CD14-positive monocyte (primary cell): ENCODE measurements at regions not wholly inside any gene's neighbourhood (a gene's known extent, or its start where the extent isn't known, plus 50 kb on each side); places are given as distances from the start of the nearest gene placed in this dataset.

ENCODE experiments used
- DNase-seq, 3 donors: peaks; one replicate each; pipeline ENCODE4 v3.0.0-alpha.2; 2011 to 2022
- H2AFZ ChIP-seq: 2 replicates; pipeline ENCODE4 v1.6.0; 2012; ENCODE audit warnings: mild to moderate bottlenecking, low read depth, low read length, inconsistent platforms; ENCODE audit not compliant: insufficient read depth, poor library complexity, severe bottlenecking
- H3K27ac ChIP-seq, 2 donors: 1 replicate in 1 of 2; 2 replicates in 1 of 2; pipeline ENCODE4 v1.5.1; 2012 to 2013; ENCODE audit warnings: low read length in 2 of 2, control low read depth in 1 of 2, inconsistent platforms in 1 of 2, low read depth in 1 of 2, mild to moderate bottlenecking in 1 of 2
- H3K27me3 ChIP-seq, 2 donors: one replicate each; pipeline versions ENCODE4 v1.6.0 to v1.6.1; 2011 to 2013; ENCODE audit warnings: low read length in 2 of 2; ENCODE audit not compliant: control insufficient read depth in 2 of 2, insufficient read depth in 2 of 2
- H3K36me3 ChIP-seq, 2 donors: replicated peaks in 1 of 2; 1 replicate in 1 of 2; 2 replicates in 1 of 2; pipeline versions ENCODE4 v1.5.1 to v1.6.1; 2012 to 2013; ENCODE audit warnings: low read length in 2 of 2, control low read depth in 1 of 2, inconsistent platforms in 1 of 2, mild to moderate bottlenecking in 1 of 2; ENCODE audit not compliant: insufficient read depth in 2 of 2, control insufficient read depth in 1 of 2
- H3K4me1 ChIP-seq, 2 donors: 1 replicate in 1 of 2; 2 replicates in 1 of 2; pipeline versions ENCODE4 v1.5.1 to v1.6.1; 2012 to 2013; ENCODE audit warnings: low read length in 2 of 2, control low read depth in 1 of 2, inconsistent platforms in 1 of 2, mild to moderate bottlenecking in 1 of 2, moderate library complexity in 1 of 2; ENCODE audit not compliant: insufficient read depth in 2 of 2, control insufficient read depth in 1 of 2
- H3K4me2 ChIP-seq: replicated peaks from 2 replicates; pipeline ENCODE3; 2012; ENCODE audit warnings: low read length, moderate library complexity, mild to moderate bottlenecking; ENCODE audit not compliant: poor library complexity, severe bottlenecking; ENCODE audit errors: extremely low read depth
- H3K4me3 ChIP-seq, 3 experiments: fragments of 200-600 bp in 1 of 3; sonication (generic) in 1 of 3; replicated peaks in 1 of 3; 1 replicate in 2 of 3; 2 replicates in 1 of 3; pipeline ENCODE4 v1.5.1; 2011 to 2013; ENCODE audit warnings: low read length in 3 of 3, mild to moderate bottlenecking in 3 of 3, control low read depth in 2 of 3, low read depth in 2 of 3, inconsistent platforms in 1 of 3, moderate library complexity in 1 of 3
- H3K79me2 ChIP-seq: 2 replicates; pipeline ENCODE4 v1.6.0; 2012; ENCODE audit warnings: mild to moderate bottlenecking, control low read depth, inconsistent platforms, low read length, moderate library complexity; ENCODE audit not compliant: insufficient read depth
- H3K9ac ChIP-seq: 2 replicates; pipeline ENCODE4 v1.6.0; 2017; ENCODE audit warnings: low read length, mild to moderate bottlenecking; ENCODE audit not compliant: insufficient read depth, poor library complexity, severe bottlenecking
- H3K9me3 ChIP-seq, 2 donors: replicated peaks in 1 of 2; 1 replicate in 1 of 2; 2 replicates in 1 of 2; pipeline versions ENCODE4 v1.5.1 to v1.6.1; 2012 to 2013; ENCODE audit warnings: low read length in 2 of 2, control low read depth in 1 of 2; ENCODE audit not compliant: control insufficient read depth in 1 of 2, insufficient read depth in 1 of 2
- H4K20me1 ChIP-seq: 2 replicates; pipeline ENCODE4 v1.6.0; 2012; ENCODE audit warnings: mild to moderate bottlenecking, low read length, control low read depth, moderate library complexity; ENCODE audit not compliant: insufficient read depth
- H3K27ac Mint-ChIP-seq, 7 donors: one replicate each; pipeline ENCODE4 v1.8.0; 2020; ENCODE audit warnings: mild to moderate bottlenecking in 7 of 7, mixed read lengths in 7 of 7, moderate library complexity in 6 of 7, inconsistent platforms in 2 of 7
- H3K27me3 Mint-ChIP-seq, 3 donors: one replicate each; pipeline ENCODE4 v1.8.0; 2021 to 2022; ENCODE audit warnings: low read depth in 3 of 3, mild to moderate bottlenecking in 3 of 3, mixed read lengths in 3 of 3, moderate library complexity in 3 of 3, inconsistent platforms in 1 of 3
- H3K36me3 Mint-ChIP-seq, 2 donors: one replicate each; pipeline ENCODE4 v1.8.0; 2020; ENCODE audit warnings: mixed read lengths in 2 of 2, inconsistent platforms in 1 of 2, mild to moderate bottlenecking in 1 of 2
- H3K4me1 Mint-ChIP-seq: one replicate; pipeline ENCODE4 v1.8.0; 2020; ENCODE audit warnings: mild to moderate bottlenecking, mixed read lengths
- H3K4me3 Mint-ChIP-seq, 2 donors: one replicate each; pipeline ENCODE4 v1.8.0; 2020; ENCODE audit warnings: mild to moderate bottlenecking in 2 of 2, mixed read lengths in 2 of 2, moderate library complexity in 1 of 2
- H3K9me3 Mint-ChIP-seq, 7 donors: one replicate each; pipeline ENCODE4 v1.8.0; 2020 to 2022; ENCODE audit warnings: mixed read lengths in 7 of 7, mild to moderate bottlenecking in 6 of 7, moderate library complexity in 6 of 7, inconsistent platforms in 2 of 7
- WGBS: methylation state at CpG from one replicate; pipeline ENCODE4 v1.1.5; 2013; ENCODE audit warnings: missing lambda C conversion rate; ENCODE audit not compliant: insufficient coverage; 5-methylcytosine and 5-hydroxymethylcytosine counted together
- intact Hi-C, 2 donors: fragments of 100-400 bp; cut with micrococcal nuclease; formaldehyde crosslinking; loops; one replicate each; pipeline versions ENCODE4 v1.15.0 to v1.15.1; 2023
- TF ChIP-seq, protein P1 (sequence below): fragments of 200-600 bp; IDR thresholded peaks from one replicate; pipeline ENCODE4 v1.8.0; 2022; ENCODE audit warnings: antibody characterized with exemption, mild to moderate bottlenecking

DNA sequence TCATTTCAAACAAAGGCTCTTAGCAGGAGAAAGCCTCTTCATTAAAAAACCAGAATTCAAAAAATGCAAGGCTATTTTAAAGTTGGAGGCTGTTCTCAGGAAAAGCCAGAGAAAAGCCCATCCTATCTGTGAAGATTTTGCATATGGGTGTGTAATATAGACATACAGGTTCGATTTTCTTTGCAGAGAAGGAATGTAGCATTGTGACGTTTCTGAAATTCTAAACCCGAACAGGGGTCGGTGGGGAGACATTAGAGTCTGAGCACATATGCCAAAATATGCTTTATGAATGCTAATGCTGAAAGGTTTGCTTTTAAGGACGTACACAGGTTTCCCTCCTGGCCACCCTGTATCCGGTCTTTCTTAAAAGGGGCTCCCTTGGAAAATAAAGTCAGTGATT lies 363.1 kb upstream of the PAPPA start:
- no peaks in the 10 kb centered on the region for H3K4me1 Mint-ChIP-seq
- no peak overlapping the region for H3K4me2 ChIP-seq
- no peaks in the 10 kb centered on the region for H3K79me2 ChIP-seq
- no peaks in the 10 kb centered on the region for H3K27me3 Mint-ChIP-seq
- intact Hi-C loops = no loop called here
- peaks cover 0 to 3% (median 0%) of the 10 kb centered on the region in 7 donors for H3K9me3 Mint-ChIP-seq
- DNase-seq = no peak
- H3K4me3 Mint-ChIP-seq = no peak overlapping the region
- no peaks in the 10 kb centered on the region for H3K36me3 Mint-ChIP-seq
- H2AFZ ChIP-seq = no peak overlapping the region
- no peaks in the 10 kb centered on the region for H3K4me1 ChIP-seq
- no peaks in the 10 kb centered on the region for H4K20me1 ChIP-seq
- H3K9me3 ChIP-seq = peaks cover 0 to 8% of the 10 kb centered on the region in 2 donors
- H3K4me3 ChIP-seq = no peak overlapping the region
- WGBS = 77% methylated on average over 5 of the region's 6 CpGs
- H3K27ac ChIP-seq = no peak overlapping the region
- no peak overlapping the region for H3K27ac Mint-ChIP-seq
- H3K9ac ChIP-seq = no peak overlapping the region
- H3K36me3 ChIP-seq = no peaks in the 10 kb centered on the region
- TF ChIP-seq, protein P1, sequence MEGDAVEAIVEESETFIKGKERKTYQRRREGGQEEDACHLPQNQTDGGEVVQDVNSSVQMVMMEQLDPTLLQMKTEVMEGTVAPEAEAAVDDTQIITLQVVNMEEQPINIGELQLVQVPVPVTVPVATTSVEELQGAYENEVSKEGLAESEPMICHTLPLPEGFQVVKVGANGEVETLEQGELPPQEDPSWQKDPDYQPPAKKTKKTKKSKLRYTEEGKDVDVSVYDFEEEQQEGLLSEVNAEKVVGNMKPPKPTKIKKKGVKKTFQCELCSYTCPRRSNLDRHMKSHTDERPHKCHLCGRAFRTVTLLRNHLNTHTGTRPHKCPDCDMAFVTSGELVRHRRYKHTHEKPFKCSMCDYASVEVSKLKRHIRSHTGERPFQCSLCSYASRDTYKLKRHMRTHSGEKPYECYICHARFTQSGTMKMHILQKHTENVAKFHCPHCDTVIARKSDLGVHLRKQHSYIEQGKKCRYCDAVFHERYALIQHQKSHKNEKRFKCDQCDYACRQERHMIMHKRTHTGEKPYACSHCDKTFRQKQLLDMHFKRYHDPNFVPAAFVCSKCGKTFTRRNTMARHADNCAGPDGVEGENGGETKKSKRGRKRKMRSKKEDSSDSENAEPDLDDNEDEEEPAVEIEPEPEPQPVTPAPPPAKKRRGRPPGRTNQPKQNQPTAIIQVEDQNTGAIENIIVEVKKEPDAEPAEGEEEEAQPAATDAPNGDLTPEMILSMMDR = no peak
- H3K27me3 ChIP-seq = no peaks in the 10 kb centered on the region

DNA sequence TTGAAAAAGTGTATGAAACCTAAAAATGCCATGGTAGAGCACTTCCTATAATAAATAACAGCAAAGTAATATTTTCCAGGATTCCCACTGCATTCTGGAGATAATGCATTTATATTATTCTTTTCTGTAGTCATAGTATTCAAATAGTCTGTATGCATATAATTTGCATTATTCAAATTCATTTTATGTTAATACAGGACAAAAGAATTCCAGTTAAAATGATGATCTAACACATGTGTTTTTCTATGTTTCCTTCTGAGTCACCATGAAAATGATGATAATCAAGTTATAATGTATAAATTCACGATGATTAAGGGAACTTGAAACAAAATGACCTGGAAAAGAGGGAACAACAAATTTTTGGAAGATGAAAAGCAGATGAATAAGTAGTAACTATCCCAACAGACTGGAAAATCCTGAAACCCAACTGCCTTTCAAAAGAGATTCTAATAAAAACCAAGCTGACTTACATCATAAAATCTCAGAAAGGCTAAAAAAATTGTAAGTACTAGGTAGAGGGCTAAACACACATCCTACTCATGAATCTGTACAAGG lies 358.6 kb upstream of the PAPPA start:
- Mint-ChIP-seq H3K27ac (no peak overlapping the region), H3K9me3 (peaks cover 0 to 4% (median 1%) of the 10 kb centered on the region in 7 donors), H3K36me3 (no peaks in the 10 kb centered on the region), H3K27me3 (peaks cover 0 to 2% (median 0%) of the 10 kb centered on the region in 3 donors), H3K4me3 (no peak overlapping the region), H3K4me1 (no peaks in the 10 kb centered on the region)
- intact Hi-C loops = no loop called here
- no peaks in the 10 kb centered on the region for H3K27me3 ChIP-seq
- no CpG with 5 or more reads among the region's 1 CpG for WGBS
- no peak overlapping the region for H3K4me2 ChIP-seq
- H3K9me3 ChIP-seq = peaks cover 0 to 8% of the 10 kb centered on the region in 2 donors
- H3K4me1 ChIP-seq = no peaks in the 10 kb centered on the region
- DNase-seq = no peak
- TF ChIP-seq, protein P1 = no peak
- no peaks in the 10 kb centered on the region for H3K36me3 ChIP-seq
- H3K9ac ChIP-seq = no peak overlapping the region
- H4K20me1 ChIP-seq = no peaks in the 10 kb centered on the region
- no peaks in the 10 kb centered on the region for H3K79me2 ChIP-seq
- no peak overlapping the region for H2AFZ ChIP-seq
- no peak overlapping the region for H3K27ac ChIP-seq
- no peak overlapping the region for H3K4me3 ChIP-seq
